H1 (cell line): ENCODE measurements at regions not wholly inside any gene's neighbourhood (a gene's known extent, or its start where the extent isn't known, plus 50 kb on each side); places are given as distances from the start of the nearest gene placed in this dataset.

Experiments
- ASH2L ChIP-seq: fragments of 200-600, 300-600 bp; sonication (generic); IDR thresholded peaks from one replicate; pipeline ENCODE4 v1.7.1; 2017; ENCODE audit warnings: low read length
- ATF3 ChIP-seq: IDR thresholded peaks from 2 replicates; pipeline ENCODE4 v1.6.1; 2011; ENCODE audit warnings: low read depth, mild to moderate bottlenecking, low read length; ENCODE audit not compliant: insufficient read depth
- CHD2 ChIP-seq: IDR thresholded peaks from 2 replicates; pipeline ENCODE4 v1.6.1; 2012; ENCODE audit warnings: low read length, improper control_type of control experiment
- CTCF ChIP-seq, 3 experiments: IDR thresholded peaks; 1 replicate in 2 of 3; 2 replicates in 1 of 3; pipeline versions ENCODE4 v1.5.1 to v1.6.1; 2011; ENCODE audit warnings: low read length in 3 of 3, mild to moderate bottlenecking in 3 of 3, inconsistent platforms in 2 of 3, low read depth in 1 of 3, moderate library complexity in 1 of 3; ENCODE audit not compliant: insufficient read depth in 1 of 3; ENCODE audit errors: control extremely low read depth in 1 of 3
- EP300 ChIP-seq, 2 experiments: IDR thresholded peaks; 1 replicate in 1 of 2; 2 replicates in 1 of 2; pipeline ENCODE4 v1.6.1; 2011 to 2012; ENCODE audit warnings: low read depth in 2 of 2, low read length in 2 of 2, mild to moderate bottlenecking in 2 of 2, borderline replicate concordance in 1 of 2, inconsistent platforms in 1 of 2, moderate library complexity in 1 of 2
- HDAC2 ChIP-seq, 2 experiments: fragments of 300-600 bp in 1 of 2; sonication (generic) in 1 of 2; IDR thresholded peaks; 2 replicates each; pipeline ENCODE4 v1.6.1; 2011 to 2012; ENCODE audit warnings: low read depth in 2 of 2, low read length in 2 of 2, mild to moderate bottlenecking in 2 of 2, moderate library complexity in 2 of 2, borderline replicate concordance in 1 of 2, inconsistent platforms in 1 of 2
- POLR2A ChIP-seq, 2 experiments: IDR thresholded peaks; 1 replicate in 1 of 2; 2 replicates in 1 of 2; pipeline ENCODE4 v1.6.1; 2011; ENCODE audit warnings: low read depth in 2 of 2, low read length in 2 of 2, mild to moderate bottlenecking in 2 of 2; ENCODE audit errors: control extremely low read depth in 1 of 2
- SRF ChIP-seq: IDR thresholded peaks from 2 replicates; pipeline ENCODE4 v1.6.1; 2011; ENCODE audit warnings: mild to moderate bottlenecking, low read depth, low read length, moderate library complexity
- USF2 ChIP-seq: IDR thresholded peaks from 2 replicates; pipeline ENCODE4 v1.6.1; 2011; ENCODE audit warnings: low read length, improper control_type of control experiment

- TF ChIP-seq ATF3, result no peak
- no peak for TF ChIP-seq EP300 (IDR thresholded peaks at IDR 0.05; ENCODE audit: borderline replicate concordance in 1 of 2, low read depth in 2 of 2, low read length in 2 of 2)
- TF ChIP-seq USF2, result no peak
- no peak for TF ChIP-seq CTCF (IDR thresholded peaks at IDR 0.05; ENCODE audit: control extremely low read depth in 1 of 3, insufficient read depth in 1 of 3, low read depth in 1 of 3, low read length in 3 of 3)
- TF ChIP-seq HDAC2 (IDR thresholded peaks at IDR 0.05; ENCODE audit: borderline replicate concordance in 1 of 2, low read depth in 2 of 2, low read length in 2 of 2), result no peak
- no peak for TF ChIP-seq POLR2A (IDR thresholded peaks at IDR 0.05; ENCODE audit: control extremely low read depth in 1 of 2, low read depth in 2 of 2, low read length in 2 of 2)
- no peak for TF ChIP-seq SRF
- no peak for TF ChIP-seq ASH2L
- no peak for TF ChIP-seq CHD2
These were observed 100.2 kb downstream of the IRX1 start for GRCh38 chr5:3695818-3696217.
